ENCODE measurements at regions not wholly inside any gene's neighbourhood (a gene's known extent, or its start where the extent isn't known, plus 50 kb on each side); places are given as distances from the start of the nearest gene placed in this dataset.

DNA sequence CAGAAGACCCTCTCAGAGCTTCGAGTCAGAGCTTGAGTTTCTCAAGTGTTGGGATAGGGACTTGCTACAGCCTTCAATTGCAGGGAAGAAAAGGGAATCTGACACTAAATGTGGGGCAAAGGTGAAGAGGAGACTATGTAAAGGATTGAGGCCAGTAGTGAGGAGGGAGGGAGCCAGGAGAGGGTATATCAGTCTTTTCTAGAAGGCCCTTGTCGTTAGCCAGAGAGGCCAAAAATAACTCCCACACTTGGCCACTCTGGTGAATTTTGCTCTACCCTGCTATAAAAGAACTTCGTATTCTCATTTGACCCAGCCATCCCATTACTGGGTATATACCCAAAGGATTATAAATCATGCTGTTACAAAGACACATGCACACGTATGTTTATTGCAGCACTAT is 162.0 kb downstream of the MDFIC start:
- TF ChIP-seq CTCF (IDR thresholded peaks at IDR 0.05) (no peak), EP300 (IDR thresholded peaks at IDR 0.05) (no peak), POLR2A (IDR thresholded peaks at IDR 0.05; ENCODE audit: low read depth) (no peak), POLR2AphosphoS5 (IDR thresholded peaks at IDR 0.05) (no peak)
